HEK293 (cell line): ENCODE measurements at regions not wholly inside any gene's neighbourhood (a gene's known extent, or its start where the extent isn't known, plus 50 kb on each side); places are given as distances from the start of the nearest gene placed in this dataset.

Experiments used
- CTCF ChIA-PET: fragments of 350-600 bp; formaldehyde crosslinking; extraction: SDS; loops from one replicate; lab custom pipeline; 2021; ENCODE audit warnings: antibody characterized with exemption; lab: Yijun Ruan, JAX
- POLR2A ChIA-PET: fragments of 300-600 bp; formaldehyde crosslinking; extraction: SDS; loops from one replicate; lab custom pipeline; 2020; ENCODE audit warnings: antibody characterized with exemption, inconsistent platforms; lab: Yijun Ruan, JAX
- H3K27ac ChIP-seq: fragments of 200-500 bp; sonication (Bioruptor generic); 2 replicates; pipeline ENCODE4 v1.5.1; 2014; ENCODE audit warnings: low read depth, low read length, control low read depth, inconsistent platforms; ENCODE audit errors: extremely low read depth
- H3K36me3 ChIP-seq, 2 experiments: fragments of 200-500 bp in 1 of 2; sonication (Bioruptor generic) in 1 of 2; 1 replicate in 1 of 2; 2 replicates in 1 of 2; pipeline ENCODE4 v1.5.1; 2014 to 2017; ENCODE audit warnings: inconsistent platforms in 2 of 2, low read length in 2 of 2; ENCODE audit not compliant: control insufficient read depth in 2 of 2, insufficient read depth in 1 of 2
- H3K4me1 ChIP-seq: fragments of 200-500 bp; sonication (Bioruptor generic); 2 replicates; pipeline ENCODE4 v1.5.1; 2014; ENCODE audit warnings: mild to moderate bottlenecking, low read length, inconsistent platforms; ENCODE audit not compliant: control insufficient read depth, insufficient read depth
- H3K4me3 ChIP-seq: 2 replicates; pipeline ENCODE4 v1.5.1; 2011; ENCODE audit warnings: low read depth, mild to moderate bottlenecking, control low read depth, low read length, moderate library complexity
- H3K9me3 ChIP-seq: fragments of 200-500 bp; sonication (Bioruptor generic); 2 replicates; pipeline ENCODE4 v1.5.1; 2014; ENCODE audit warnings: low read depth, low read length, inconsistent platforms; ENCODE audit not compliant: control insufficient read depth, insufficient read depth
- FEZF1 ChIP-seq: fragments of 450-650 bp; formaldehyde crosslinking; IDR thresholded peaks from 2 replicates; pipeline ENCODE4 v1.5.1; 2016; ENCODE audit warnings: missing biosample characterization, missing genetic modification characterization
- PRDM6 ChIP-seq: fragments of 450-650 bp; formaldehyde crosslinking; IDR thresholded peaks from 2 replicates; pipeline ENCODE4 v1.5.1; 2017; ENCODE audit warnings: missing biosample characterization, missing genetic modification characterization
- ZNF121 ChIP-seq: fragments of 450-650 bp; formaldehyde crosslinking; IDR thresholded peaks from 2 replicates; pipeline ENCODE4 v1.5.1; 2016; ENCODE audit warnings: missing biosample characterization, missing genetic modification characterization
- ZNF138 ChIP-seq: fragments of 450-650 bp; formaldehyde crosslinking; IDR thresholded peaks from 2 replicates; pipeline ENCODE4 v1.5.1; 2016; ENCODE audit warnings: missing biosample characterization, missing genetic modification characterization, borderline replicate concordance
- ZNF280D ChIP-seq: fragments of 450-650 bp; formaldehyde crosslinking; IDR thresholded peaks from 2 replicates; pipeline ENCODE4 v1.5.1; 2016; ENCODE audit warnings: missing biosample characterization, missing genetic modification characterization
- ZNF366 ChIP-seq: fragments of 450-650 bp; formaldehyde crosslinking; conservative IDR thresholded peaks from 2 replicates; pipeline ENCODE4 v1.5.1; 2016; ENCODE audit warnings: missing biosample characterization, missing genetic modification characterization
- ZNF660 ChIP-seq: fragments of 450-650 bp; IDR thresholded peaks from 2 replicates; pipeline ENCODE4 v1.5.1; 2018; ENCODE audit warnings: missing biosample characterization, mild to moderate bottlenecking, missing genetic modification characterization
- ZNF677 ChIP-seq: fragments of 450-650 bp; IDR thresholded peaks from 2 replicates; pipeline ENCODE4 v1.5.0; 2018; ENCODE audit warnings: missing biosample characterization, mild to moderate bottlenecking, missing genetic modification characterization, moderate library complexity
- TF ChIP-seq, protein P1 (sequence below): fragments of 450-650 bp; formaldehyde crosslinking; IDR thresholded peaks from 2 replicates; pipeline ENCODE4 v1.5.1; 2016; ENCODE audit warnings: missing biosample characterization, missing genetic modification characterization
- TF ChIP-seq, protein P2 (sequence below): fragments of 450-650 bp; formaldehyde crosslinking; IDR thresholded peaks from 2 replicates; pipeline ENCODE4 v1.5.1; 2017; ENCODE audit warnings: missing biosample characterization, missing genetic modification characterization
- TF ChIP-seq, protein P3 (sequence below): fragments of 450-650 bp; IDR thresholded peaks from 2 replicates; pipeline ENCODE4 v1.5.1; 2018; ENCODE audit warnings: missing biosample characterization, mild to moderate bottlenecking, missing genetic modification characterization
- TF ChIP-seq, protein P4 (sequence below): fragments of 450-650 bp; formaldehyde crosslinking; conservative IDR thresholded peaks from 2 replicates; pipeline ENCODE4 v1.5.1; 2016; ENCODE audit warnings: low read depth, missing biosample characterization, missing genetic modification characterization

- TF ChIP-seq, protein P1, sequence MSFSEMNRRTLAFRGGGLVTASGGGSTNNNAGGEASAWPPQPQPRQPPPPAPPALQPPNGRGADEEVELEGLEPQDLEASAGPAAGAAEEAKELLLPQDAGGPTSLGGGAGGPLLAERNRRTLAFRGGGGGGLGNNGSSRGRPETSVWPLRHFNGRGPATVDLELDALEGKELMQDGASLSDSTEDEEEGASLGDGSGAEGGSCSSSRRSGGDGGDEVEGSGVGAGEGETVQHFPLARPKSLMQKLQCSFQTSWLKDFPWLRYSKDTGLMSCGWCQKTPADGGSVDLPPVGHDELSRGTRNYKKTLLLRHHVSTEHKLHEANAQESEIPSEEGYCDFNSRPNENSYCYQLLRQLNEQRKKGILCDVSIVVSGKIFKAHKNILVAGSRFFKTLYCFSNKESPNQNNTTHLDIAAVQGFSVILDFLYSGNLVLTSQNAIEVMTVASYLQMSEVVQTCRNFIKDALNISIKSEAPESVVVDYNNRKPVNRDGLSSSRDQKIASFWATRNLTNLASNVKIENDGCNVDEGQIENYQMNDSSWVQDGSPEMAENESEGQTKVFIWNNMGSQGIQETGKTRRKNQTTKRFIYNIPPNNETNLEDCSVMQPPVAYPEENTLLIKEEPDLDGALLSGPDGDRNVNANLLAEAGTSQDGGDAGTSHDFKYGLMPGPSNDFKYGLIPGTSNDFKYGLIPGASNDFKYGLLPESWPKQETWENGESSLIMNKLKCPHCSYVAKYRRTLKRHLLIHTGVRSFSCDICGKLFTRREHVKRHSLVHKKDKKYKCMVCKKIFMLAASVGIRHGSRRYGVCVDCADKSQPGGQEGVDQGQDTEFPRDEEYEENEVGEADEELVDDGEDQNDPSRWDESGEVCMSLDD (tag by site-specific recombination): no peak
- peak; percentile 48; the same call in 1 of the 2 replicates for TF ChIP-seq FEZF1 (tag by site-specific recombination)
- TF ChIP-seq, all 188 proteins: peak for 28
Observed at GRCh38 chr3:23743141-23743784, 62.5 kb upstream of the UBE2E1 start (continued).

- ChIA-PET CTCF (interaction anchor here (0.6 kb wide), 1 partner anchor 1798 kb away, joined by 3 read pairs; no protein-coding TSS in a partner anchor), POLR2A (interaction anchor here (0.5 to 0.6 kb wide), 2 partner anchors 9 to 75 kb away, joined by 3 to 5 read pairs; no protein-coding TSS in a partner anchor)
- Histone ChIP-seq H3K36me3 (no peaks in the 10 kb centered on the region), H3K4me1 (no peaks in the 10 kb centered on the region; the same call in 1 of the 2 replicates), H3K9me3 (no peaks in the 10 kb centered on the region), H3K27ac (no peak overlapping the region), H3K4me3 (no peak overlapping the region)
- 0 out of 2 replicates have a peak, but pooled peaks have one; percentile 20 for TF ChIP-seq ZNF366
- TF ChIP-seq, protein P2, sequence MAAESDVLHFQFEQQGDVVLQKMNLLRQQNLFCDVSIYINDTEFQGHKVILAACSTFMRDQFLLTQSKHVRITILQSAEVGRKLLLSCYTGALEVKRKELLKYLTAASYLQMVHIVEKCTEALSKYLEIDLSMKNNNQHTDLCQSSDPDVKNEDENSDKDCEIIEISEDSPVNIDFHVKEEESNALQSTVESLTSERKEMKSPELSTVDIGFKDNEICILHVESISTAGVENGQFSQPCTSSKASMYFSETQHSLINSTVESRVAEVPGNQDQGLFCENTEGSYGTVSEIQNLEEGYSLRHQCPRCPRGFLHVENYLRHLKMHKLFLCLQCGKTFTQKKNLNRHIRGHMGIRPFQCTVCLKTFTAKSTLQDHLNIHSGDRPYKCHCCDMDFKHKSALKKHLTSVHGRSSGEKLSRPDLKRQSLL: no peak
- no peak for TF ChIP-seq ZNF677 (tag by site-specific recombination)
- no peak for TF ChIP-seq ZNF280D (tag by site-specific recombination)
- no peak for TF ChIP-seq ZNF121 (tag by site-specific recombination)
- TF ChIP-seq ZNF660 (tag by site-specific recombination): no peak
- no peak for TF ChIP-seq ZNF138 (tag by site-specific recombination)
- TF ChIP-seq, protein P3, sequence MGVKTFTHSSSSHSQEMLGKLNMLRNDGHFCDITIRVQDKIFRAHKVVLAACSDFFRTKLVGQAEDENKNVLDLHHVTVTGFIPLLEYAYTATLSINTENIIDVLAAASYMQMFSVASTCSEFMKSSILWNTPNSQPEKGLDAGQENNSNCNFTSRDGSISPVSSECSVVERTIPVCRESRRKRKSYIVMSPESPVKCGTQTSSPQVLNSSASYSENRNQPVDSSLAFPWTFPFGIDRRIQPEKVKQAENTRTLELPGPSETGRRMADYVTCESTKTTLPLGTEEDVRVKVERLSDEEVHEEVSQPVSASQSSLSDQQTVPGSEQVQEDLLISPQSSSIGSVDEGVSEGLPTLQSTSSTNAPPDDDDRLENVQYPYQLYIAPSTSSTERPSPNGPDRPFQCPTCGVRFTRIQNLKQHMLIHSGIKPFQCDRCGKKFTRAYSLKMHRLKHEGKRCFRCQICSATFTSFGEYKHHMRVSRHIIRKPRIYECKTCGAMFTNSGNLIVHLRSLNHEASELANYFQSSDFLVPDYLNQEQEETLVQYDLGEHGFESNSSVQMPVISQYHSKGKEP (tag by site-specific recombination): no peak
Observed at GRCh38 chr3:23746441-23746840, 59.3 kb upstream of the UBE2E1 start.

- ChIA-PET POLR2A (no interaction called here), CTCF (interaction anchor here (0.6 kb wide), 1 partner anchor 179 kb away, joined by 3 read pairs; no protein-coding TSS in a partner anchor)
Observed at GRCh38 chr3:23747841-23748240, 57.9 kb upstream of the UBE2E1 start.

More at GRCh38 chr3:23747841-23748240, 57.9 kb upstream of the UBE2E1 start:
- Histone ChIP-seq H3K27ac (no peak overlapping the region), H3K4me1 (no peaks in the 10 kb centered on the region), H3K36me3 (no peaks in the 10 kb centered on the region), H3K9me3 (no peaks in the 10 kb centered on the region), H3K4me3 (no peak overlapping the region)
- TF ChIP-seq, protein P4, sequence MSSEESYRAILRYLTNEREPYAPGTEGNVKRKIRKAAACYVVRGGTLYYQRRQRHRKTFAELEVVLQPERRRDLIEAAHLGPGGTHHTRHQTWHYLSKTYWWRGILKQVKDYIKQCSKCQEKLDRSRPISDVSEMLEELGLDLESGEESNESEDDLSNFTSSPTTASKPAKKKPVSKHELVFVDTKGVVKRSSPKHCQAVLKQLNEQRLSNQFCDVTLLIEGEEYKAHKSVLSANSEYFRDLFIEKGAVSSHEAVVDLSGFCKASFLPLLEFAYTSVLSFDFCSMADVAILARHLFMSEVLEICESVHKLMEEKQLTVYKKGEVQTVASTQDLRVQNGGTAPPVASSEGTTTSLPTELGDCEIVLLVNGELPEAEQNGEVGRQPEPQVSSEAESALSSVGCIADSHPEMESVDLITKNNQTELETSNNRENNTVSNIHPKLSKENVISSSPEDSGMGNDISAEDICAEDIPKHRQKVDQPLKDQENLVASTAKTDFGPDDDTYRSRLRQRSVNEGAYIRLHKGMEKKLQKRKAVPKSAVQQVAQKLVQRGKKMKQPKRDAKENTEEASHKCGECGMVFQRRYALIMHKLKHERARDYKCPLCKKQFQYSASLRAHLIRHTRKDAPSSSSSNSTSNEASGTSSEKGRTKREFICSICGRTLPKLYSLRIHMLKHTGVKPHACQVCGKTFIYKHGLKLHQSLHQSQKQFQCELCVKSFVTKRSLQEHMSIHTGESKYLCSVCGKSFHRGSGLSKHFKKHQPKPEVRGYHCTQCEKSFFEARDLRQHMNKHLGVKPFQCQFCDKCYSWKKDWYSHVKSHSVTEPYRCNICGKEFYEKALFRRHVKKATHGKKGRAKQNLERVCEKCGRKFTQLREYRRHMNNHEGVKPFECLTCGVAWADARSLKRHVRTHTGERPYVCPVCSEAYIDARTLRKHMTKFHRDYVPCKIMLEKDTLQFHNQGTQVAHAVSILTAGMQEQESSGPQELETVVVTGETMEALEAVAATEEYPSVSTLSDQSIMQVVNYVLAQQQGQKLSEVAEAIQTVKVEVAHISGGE (tag by site-specific recombination): no peak
- TF ChIP-seq PRDM6 (tag by site-specific recombination): peak; percentile 95
